ENCODE measurements at regions not wholly inside any gene's neighbourhood (a gene's known extent, or its start where the extent isn't known, plus 50 kb on each side); places are given as distances from the start of the nearest gene placed in this dataset.

- Histone ChIP-seq H3K36me3 (replicated peaks in 1 of 2; ENCODE audit: control extremely low read depth in 1 of 2, control insufficient read depth in 1 of 2, extremely low read depth in 1 of 2, insufficient read depth in 2 of 2, low read length in 1 of 2) (no peaks in the 10 kb centered on the region), H3K79me2 (ENCODE audit: control insufficient read depth, insufficient read depth, low read length) (no peaks in the 10 kb centered on the region), H3K27ac (ENCODE audit: low read length in 2 of 2) (no peak overlapping the region), H3K4me3 (ENCODE audit: control extremely low read depth in 1 of 5, extremely low read depth in 1 of 5, insufficient read depth in 1 of 5, low read depth in 2 of 5, low read length in 4 of 5) (no peak overlapping the region), H3K4me2 (replicated peaks; ENCODE audit: low read depth, low read length, poor library complexity, severe bottlenecking) (no peak overlapping the region), H3K9ac (ENCODE audit: low read length) (no peak overlapping the region), H4K20me1 (ENCODE audit: control insufficient read depth, insufficient read depth, low read length, poor library complexity, severe bottlenecking) (no peaks in the 10 kb centered on the region), H2AFZ (ENCODE audit: insufficient read depth, low read depth, low read length, poor library complexity, severe bottlenecking) (no peak overlapping the region), H3K4me1 (ENCODE audit: control insufficient read depth in 2 of 2, insufficient read depth in 2 of 2, low read length in 2 of 2) (peaks cover 12 to 16% of the 10 kb centered on the region in 2 donors), H3K9me3 (ENCODE audit: control extremely low read depth in 1 of 3, control insufficient read depth in 2 of 3, insufficient read depth in 1 of 3, low read length in 2 of 3) (no peaks in the 10 kb centered on the region), H3K27me3 (replicated peaks in 1 of 4; ENCODE audit: control extremely low read depth in 1 of 4, control insufficient read depth in 3 of 4, insufficient read depth in 4 of 4, low read length in 3 of 4) (peaks cover 0 to 16% (median under 1%) of the 10 kb centered on the region in 4 experiments)
- ATAC-seq (ENCODE audit: low read depth) (no peak), DNase-seq (no peak)
- intact Hi-C loops (cut with micrococcal nuclease): no loop called here
- H3K4me1 Mint-ChIP-seq: peaks cover 19% of the 10 kb centered on the region
- ChIA-PET POLR2A (no interaction called here), CTCF (no interaction called here)
- WGBS (ENCODE audit: insufficient coverage): 85% methylated on average over 4 of the region's 5 CpGs
- peaks cover 23% of the 10 kb centered on the region for H3K27me3 Mint-ChIP-seq
- no peak for TF ChIP-seq CTCF (IDR thresholded peaks at IDR 0.05)
- no peak for TF ChIP-seq EZH2 (IDR thresholded peaks at IDR 0.05; ENCODE audit: borderline replicate concordance, insufficient read depth, low read depth, low read length, poor library complexity, severe bottlenecking)
- H3K4me3 Mint-ChIP-seq: no peak overlapping the region
- no peak overlapping the region for H3K27ac Mint-ChIP-seq
- no peaks in the 10 kb centered on the region for H3K9me3 Mint-ChIP-seq (ENCODE audit: insufficient read depth)
These were observed 56.8 kb upstream of the KCNA3 start for GRCh38 chr1:110731529-110731928.

- H3K4me3 Mint-ChIP-seq: no peak overlapping the region
- no peaks in the 10 kb centered on the region for H3K36me3 ChIP-seq (replicated peaks in 1 of 2; ENCODE audit: control extremely low read depth in 1 of 2, control insufficient read depth in 1 of 2, extremely low read depth in 1 of 2, insufficient read depth in 2 of 2, low read length in 1 of 2)
- intact Hi-C loops (cut with micrococcal nuclease): no loop called here
- no peak overlapping the region for H3K4me3 ChIP-seq (ENCODE audit: control extremely low read depth in 1 of 5, extremely low read depth in 1 of 5, insufficient read depth in 1 of 5, low read depth in 2 of 5, low read length in 4 of 5)
- H3K27ac Mint-ChIP-seq: no peak overlapping the region
- CTCF ChIA-PET: interaction anchor here (1.2 kb wide), 1 partner anchor 109 kb away, joined by 6 read pairs; no protein-coding TSS in a partner anchor
- no peaks in the 10 kb centered on the region for H3K9me3 ChIP-seq (ENCODE audit: control extremely low read depth in 1 of 3, control insufficient read depth in 2 of 3, insufficient read depth in 1 of 3, low read length in 2 of 3)
- H3K9ac ChIP-seq (ENCODE audit: low read length): no peak overlapping the region
- DNase-seq: no peak
- H3K27me3 Mint-ChIP-seq: peaks cover 4% of the 10 kb centered on the region
- peaks cover 17 to 22% of the 10 kb centered on the region in 2 donors for H3K4me1 ChIP-seq (ENCODE audit: control insufficient read depth in 2 of 2, insufficient read depth in 2 of 2, low read length in 2 of 2)
- no peak overlapping the region for H3K4me2 ChIP-seq (replicated peaks; ENCODE audit: low read depth, low read length, poor library complexity, severe bottlenecking)
- peaks cover 27% of the 10 kb centered on the region for H3K4me1 Mint-ChIP-seq
- H3K27ac ChIP-seq (ENCODE audit: low read length in 2 of 2): no peak overlapping the region
- no peak for TF ChIP-seq EZH2 (IDR thresholded peaks at IDR 0.05; ENCODE audit: borderline replicate concordance, insufficient read depth, low read depth, low read length, poor library complexity, severe bottlenecking)
- TF ChIP-seq CTCF (IDR thresholded peaks at IDR 0.05): no peak
- 100% methylated on average over 2 of the region's 4 CpGs for WGBS (ENCODE audit: insufficient coverage)
- no peak overlapping the region for H2AFZ ChIP-seq (ENCODE audit: insufficient read depth, low read depth, low read length, poor library complexity, severe bottlenecking)
- POLR2A ChIA-PET: interaction anchor here (0.6 kb wide), 1 partner anchor 925 kb away, joined by 10 read pairs; no protein-coding TSS in a partner anchor
- no peaks in the 10 kb centered on the region for H3K9me3 Mint-ChIP-seq (ENCODE audit: insufficient read depth)
- peaks cover 0 to 1% (median 0%) of the 10 kb centered on the region in 4 experiments for H3K27me3 ChIP-seq (replicated peaks in 1 of 4; ENCODE audit: control extremely low read depth in 1 of 4, control insufficient read depth in 3 of 4, insufficient read depth in 4 of 4, low read length in 3 of 4)
- no peaks in the 10 kb centered on the region for H3K79me2 ChIP-seq (ENCODE audit: control insufficient read depth, insufficient read depth, low read length)
- no peak for ATAC-seq (ENCODE audit: low read depth)
- no peaks in the 10 kb centered on the region for H4K20me1 ChIP-seq (ENCODE audit: control insufficient read depth, insufficient read depth, low read length, poor library complexity, severe bottlenecking)
These were observed 53.8 kb upstream of the KCNA3 start for GRCh38 chr1:110728388-110729001.
